ENCODE measurements at regions not wholly inside any gene's neighbourhood (a gene's known extent, or its start where the extent isn't known, plus 50 kb on each side); places are given as distances from the start of the nearest gene placed in this dataset.

DNA sequence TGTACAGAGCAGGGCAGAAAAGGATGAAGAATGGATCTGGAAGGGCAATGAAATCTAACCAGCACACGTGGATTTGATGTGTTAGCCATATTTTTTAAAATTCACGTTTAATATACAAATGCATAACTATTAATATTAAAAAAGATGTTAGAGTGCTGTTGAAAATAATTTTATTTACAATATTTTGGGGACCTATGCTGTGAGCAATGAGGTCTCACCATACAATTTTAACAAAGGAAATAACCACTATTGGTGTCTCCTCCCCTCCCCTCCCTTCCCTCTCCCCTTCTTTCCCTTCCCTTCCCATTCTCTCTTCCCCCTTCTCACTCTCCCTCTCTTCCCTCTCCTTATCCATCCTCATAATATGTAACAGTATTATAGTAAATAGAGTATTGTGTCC, 64.2 kb upstream of the GPR139 start:
- WGBS (ENCODE audit: insufficient coverage) = no CpG with 5 or more reads among the region's 2 CpGs
- Histone ChIP-seq H3K4me3 (ENCODE audit: control insufficient read depth in 1 of 7, extremely low read depth in 1 of 7, insufficient read depth in 4 of 7, low read depth in 2 of 7, low read length in 6 of 7) (no peak overlapping the region), H3K36me3 (ENCODE audit: control insufficient read depth in 4 of 4, insufficient read depth in 4 of 4, low read length in 3 of 4) (no peaks in the 10 kb centered on the region), H3K27me3 (replicated peaks in 2 of 5; ENCODE audit: control insufficient read depth in 4 of 5, insufficient read depth in 5 of 5, low read length in 4 of 5) (peaks cover 0 to 1% (median 0%) of the 10 kb centered on the region in 5 experiments), H3K4me1 (ENCODE audit: control extremely low read depth in 1 of 4, control insufficient read depth in 4 of 4, insufficient read depth in 4 of 4, low read length in 3 of 4) (no peaks in the 10 kb centered on the region), H3K27ac (ENCODE audit: insufficient read depth in 1 of 2, low read depth in 1 of 2, low read length in 2 of 2, poor library complexity in 1 of 2, severe bottlenecking in 2 of 2) (no peak overlapping the region), H3K9me3 (ENCODE audit: control extremely low read depth in 1 of 5, control insufficient read depth in 4 of 5, insufficient read depth in 2 of 5, low read depth in 1 of 5, low read length in 4 of 5) (no peaks in the 10 kb centered on the region)
- DNase-seq = no peak
- CTCF ChIA-PET = no interaction called here
- POLR2A ChIA-PET = no interaction called here

DNA sequence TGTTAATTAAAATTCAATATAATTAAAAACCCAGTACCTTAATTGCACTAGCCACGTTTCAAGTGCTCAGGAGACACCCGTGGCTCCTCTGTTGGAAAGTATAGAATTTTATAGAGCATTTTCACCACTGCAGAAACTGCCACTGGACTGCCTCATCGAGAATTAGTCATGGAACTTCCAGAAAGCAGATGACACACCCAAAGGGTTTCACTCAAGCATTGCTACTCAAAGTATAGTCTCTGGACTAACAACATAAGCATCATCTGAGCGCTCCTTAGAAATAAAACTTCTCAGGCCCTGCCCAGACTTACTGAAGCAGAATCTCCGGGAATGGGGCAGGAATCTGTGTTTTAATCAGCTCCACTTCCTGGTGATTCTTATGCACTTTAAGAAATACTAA, 63.5 kb upstream of the GPR139 start:
- POLR2A ChIA-PET = no interaction called here
- 100% methylated on average over 3 of the region's 5 CpGs for WGBS (ENCODE audit: insufficient coverage)
- CTCF ChIA-PET = no interaction called here

DNA sequence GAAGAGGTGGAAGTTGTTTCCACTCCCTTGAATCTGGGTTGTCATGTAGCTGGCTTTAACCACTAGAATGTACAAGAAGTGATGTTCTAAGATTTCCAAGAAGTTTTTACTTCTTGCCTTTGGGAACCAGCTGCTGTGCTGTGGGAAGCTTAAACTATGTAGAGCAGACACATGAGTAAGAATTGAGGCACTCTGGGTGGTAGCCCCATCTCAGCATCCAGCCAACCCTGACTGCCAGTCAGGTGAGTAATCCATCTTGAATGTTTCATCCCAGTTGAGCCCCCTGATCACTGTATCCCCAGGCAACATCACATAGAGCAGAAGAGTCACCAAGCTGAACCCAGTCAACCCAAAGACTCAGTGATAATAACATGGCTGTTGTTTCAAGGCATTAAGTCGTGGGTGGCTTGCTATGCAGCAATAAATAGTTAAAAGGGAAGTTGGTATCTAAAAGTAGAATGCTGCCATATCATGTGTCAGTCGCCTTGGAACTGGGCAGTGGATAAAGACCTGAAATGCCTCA, 62.8 kb upstream of the GPR139 start:
- H3K9me3 ChIP-seq (ENCODE audit: control extremely low read depth in 1 of 5, control insufficient read depth in 4 of 5, insufficient read depth in 2 of 5, low read depth in 1 of 5, low read length in 4 of 5) = peaks cover 0 to 3% (median 0%) of the 10 kb centered on the region in 5 experiments
- no peak overlapping the region for H3K4me3 ChIP-seq (ENCODE audit: control insufficient read depth in 1 of 7, extremely low read depth in 1 of 7, insufficient read depth in 4 of 7, low read depth in 2 of 7, low read length in 6 of 7)
- ChIA-PET CTCF (no interaction called here), POLR2A (no interaction called here)
- no peaks in the 10 kb centered on the region for H3K36me3 ChIP-seq (ENCODE audit: control insufficient read depth in 4 of 4, insufficient read depth in 4 of 4, low read length in 3 of 4)
- H3K4me1 ChIP-seq (ENCODE audit: control extremely low read depth in 1 of 4, control insufficient read depth in 4 of 4, insufficient read depth in 4 of 4, low read length in 3 of 4) = no peaks in the 10 kb centered on the region
- H3K27ac ChIP-seq (ENCODE audit: insufficient read depth in 1 of 2, low read depth in 1 of 2, low read length in 2 of 2, poor library complexity in 1 of 2, severe bottlenecking in 2 of 2) = no peak overlapping the region
- H3K27me3 ChIP-seq (replicated peaks in 2 of 5; ENCODE audit: control insufficient read depth in 4 of 5, insufficient read depth in 5 of 5, low read length in 4 of 5) = peaks cover 0 to 1% (median 0%) of the 10 kb centered on the region in 5 experiments
- no peak for DNase-seq
- 92% methylated on average over 2 of the region's 2 CpGs for WGBS (ENCODE audit: insufficient coverage)

More for the DNA sequence above, 63.5 kb upstream of the GPR139 start:
- H3K27me3 ChIP-seq (replicated peaks in 2 of 5; ENCODE audit: control insufficient read depth in 4 of 5, insufficient read depth in 5 of 5, low read length in 4 of 5) = peaks cover 0 to 1% (median 0%) of the 10 kb centered on the region in 5 experiments
- no peaks in the 10 kb centered on the region for H3K36me3 ChIP-seq (ENCODE audit: control insufficient read depth in 4 of 4, insufficient read depth in 4 of 4, low read length in 3 of 4)
- DNase-seq = no peak
- no peaks in the 10 kb centered on the region for H3K4me1 ChIP-seq (ENCODE audit: control extremely low read depth in 1 of 4, control insufficient read depth in 4 of 4, insufficient read depth in 4 of 4, low read length in 3 of 4)
- H3K4me3 ChIP-seq (ENCODE audit: control insufficient read depth in 1 of 7, extremely low read depth in 1 of 7, insufficient read depth in 4 of 7, low read depth in 2 of 7, low read length in 6 of 7) = no peak overlapping the region
- H3K9me3 ChIP-seq (ENCODE audit: control extremely low read depth in 1 of 5, control insufficient read depth in 4 of 5, insufficient read depth in 2 of 5, low read depth in 1 of 5, low read length in 4 of 5) = peaks cover 0 to under 1% (median 0%) of the 10 kb centered on the region in 5 experiments
- H3K27ac ChIP-seq (ENCODE audit: insufficient read depth in 1 of 2, low read depth in 1 of 2, low read length in 2 of 2, poor library complexity in 1 of 2, severe bottlenecking in 2 of 2) = no peak overlapping the region

DNA sequence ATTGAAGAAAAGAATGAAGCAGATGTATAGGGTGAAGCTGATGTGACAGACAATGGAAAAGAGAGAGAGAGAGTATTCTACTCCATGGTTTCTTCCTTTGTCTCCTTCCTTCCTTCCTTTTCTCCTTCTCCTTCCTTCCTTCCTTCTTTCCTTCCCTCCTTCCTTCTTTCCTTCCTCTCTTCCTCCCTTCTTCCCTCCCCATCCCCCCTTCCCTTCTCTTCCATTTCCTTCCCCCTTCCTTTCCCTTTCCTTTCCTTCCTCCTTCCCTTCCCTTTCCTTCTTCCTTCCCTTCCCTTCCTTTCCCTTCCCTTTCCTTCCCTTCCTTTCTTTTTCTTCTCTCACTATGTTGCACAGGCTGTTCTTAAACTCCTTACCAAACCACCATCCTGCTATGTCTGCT, 55.7 kb upstream of the GPR139 start:
- no peak overlapping the region for H3K4me3 ChIP-seq (ENCODE audit: control insufficient read depth in 1 of 7, extremely low read depth in 1 of 7, insufficient read depth in 4 of 7, low read depth in 2 of 7, low read length in 6 of 7)
- POLR2A ChIA-PET = no interaction called here
- H3K9me3 ChIP-seq (ENCODE audit: control extremely low read depth in 1 of 5, control insufficient read depth in 4 of 5, insufficient read depth in 2 of 5, low read depth in 1 of 5, low read length in 4 of 5) = peaks cover 0 to 13% (median 0%) of the 10 kb centered on the region in 5 experiments
- no peaks in the 10 kb centered on the region for H3K4me1 ChIP-seq (ENCODE audit: control extremely low read depth in 1 of 4, control insufficient read depth in 4 of 4, insufficient read depth in 4 of 4, low read length in 3 of 4)
- H3K36me3 ChIP-seq (ENCODE audit: control insufficient read depth in 4 of 4, insufficient read depth in 4 of 4, low read length in 3 of 4) = no peaks in the 10 kb centered on the region
- no peaks in the 10 kb centered on the region for H3K27me3 ChIP-seq (replicated peaks in 2 of 5; ENCODE audit: control insufficient read depth in 4 of 5, insufficient read depth in 5 of 5, low read length in 4 of 5)
- no peak overlapping the region for H3K27ac ChIP-seq (ENCODE audit: insufficient read depth in 1 of 2, low read depth in 1 of 2, low read length in 2 of 2, poor library complexity in 1 of 2, severe bottlenecking in 2 of 2)
- no peak for DNase-seq
- CTCF ChIA-PET = no interaction called here
